HL-60 (cell line): ENCODE measurements at regions not wholly inside any gene's neighbourhood (a gene's known extent, or its start where the extent isn't known, plus 50 kb on each side); places are given as distances from the start of the nearest gene placed in this dataset.

Source experiments
- CTCF ChIP-seq: IDR thresholded peaks from one replicate; pipeline ENCODE4 v1.5.1; 2011; ENCODE audit warnings: low read length, control low read depth, inconsistent platforms; ENCODE audit not compliant: insufficient read depth
- GABPA ChIP-seq: IDR thresholded peaks from 2 replicates; pipeline ENCODE4 v1.6.1; 2012; ENCODE audit warnings: low read depth
- POLR2AphosphoS5 ChIP-seq: IDR thresholded peaks from 2 replicates; pipeline ENCODE4 v1.6.1; 2012; ENCODE audit warnings: low read depth
- REST ChIP-seq: IDR thresholded peaks from 2 replicates; pipeline ENCODE4 v1.6.1; 2012; ENCODE audit warnings: low read depth; ENCODE audit not compliant: insufficient replicate concordance

- TF ChIP-seq CTCF: no peak
- no peak for TF ChIP-seq POLR2AphosphoS5
- TF ChIP-seq GABPA: no peak
- no peak for TF ChIP-seq REST
Measured at GRCh38 chr11:27210531-27210930, 152.5 kb downstream of the CCDC34 start.
